ENCODE measurements at regions not wholly inside any gene's neighbourhood (a gene's known extent, or its start where the extent isn't known, plus 50 kb on each side); places are given as distances from the start of the nearest gene placed in this dataset.

GRCh38 chr5:159758189-159758588, 158.1 kb upstream of the ADRA1B start:
- Histone ChIP-seq H3K4me1 (replicated peaks) (peaks cover 2% of the 10 kb centered on the region), H3K9me3 (replicated peaks) (no peaks in the 10 kb centered on the region), H3K27ac (no peak overlapping the region), H3K4me3 (no peak overlapping the region), H3K36me3 (no peaks in the 10 kb centered on the region), H3K27me3 (replicated peaks) (no peaks in the 10 kb centered on the region)
- DNase-seq (ENCODE audit: low read depth in 1 of 2, low spot score in 2 of 2): peak in 1 of 2 experiments; percentile 8

- Histone ChIP-seq H3K4me3 (no peak overlapping the region), H3K9me3 (replicated peaks) (no peaks in the 10 kb centered on the region), H3K4me1 (replicated peaks) (peaks cover 18% of the 10 kb centered on the region), H3K36me3 (no peaks in the 10 kb centered on the region), H3K27ac (no peak overlapping the region), H3K27me3 (replicated peaks) (no peaks in the 10 kb centered on the region)
- no peak for DNase-seq (ENCODE audit: low read depth in 1 of 2, low spot score in 2 of 2)
These were observed 156.4 kb upstream of the ADRA1B start for GRCh38 chr5:159759791-159760290.

- H3K27ac ChIP-seq: no peak overlapping the region
- no peaks in the 10 kb centered on the region for H3K27me3 ChIP-seq (replicated peaks)
- no peaks in the 10 kb centered on the region for H3K9me3 ChIP-seq (replicated peaks)
- DNase-seq (ENCODE audit: low read depth in 1 of 2, low spot score in 2 of 2): peak in 1 of 2 experiments; percentile 10
- no peaks in the 10 kb centered on the region for H3K36me3 ChIP-seq
- H3K4me3 ChIP-seq: no peak overlapping the region
- H3K4me1 ChIP-seq (replicated peaks): peaks cover 23% of the 10 kb centered on the region
These were observed 153.4 kb upstream of the ADRA1B start for GRCh38 chr5:159762921-159763320.

DNA sequence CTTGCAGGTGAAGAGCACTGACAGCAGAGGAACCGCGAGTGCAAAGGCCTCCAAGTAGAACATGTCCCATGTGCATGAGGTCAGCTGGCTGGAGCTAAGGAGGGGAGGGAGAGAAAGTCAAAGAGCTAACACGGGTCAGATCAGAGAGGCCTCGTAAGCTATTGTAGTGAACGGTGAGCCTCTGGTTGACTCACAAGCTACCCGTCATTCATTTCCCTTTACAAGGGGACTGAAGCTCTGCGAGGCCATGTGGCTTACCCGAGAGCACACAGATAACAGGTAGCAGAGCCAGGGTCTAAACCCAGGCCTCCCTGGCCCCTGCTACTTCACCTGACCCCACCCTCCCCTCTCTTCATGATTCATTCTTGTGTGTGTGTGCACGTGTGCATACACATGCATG, 152.7 kb upstream of the ADRA1B start:
- H3K36me3 ChIP-seq: no peaks in the 10 kb centered on the region
- H3K9me3 ChIP-seq (replicated peaks): no peaks in the 10 kb centered on the region
- no peak overlapping the region for H3K4me3 ChIP-seq
- peak; percentile 47 to 55 for DNase-seq (ENCODE audit: low read depth in 1 of 2, low spot score in 2 of 2)
- H3K27ac ChIP-seq: peak overlapping the region; percentile 79
- no peaks in the 10 kb centered on the region for H3K27me3 ChIP-seq (replicated peaks)
- peaks cover 27% of the 10 kb centered on the region for H3K4me1 ChIP-seq (replicated peaks)

DNA sequence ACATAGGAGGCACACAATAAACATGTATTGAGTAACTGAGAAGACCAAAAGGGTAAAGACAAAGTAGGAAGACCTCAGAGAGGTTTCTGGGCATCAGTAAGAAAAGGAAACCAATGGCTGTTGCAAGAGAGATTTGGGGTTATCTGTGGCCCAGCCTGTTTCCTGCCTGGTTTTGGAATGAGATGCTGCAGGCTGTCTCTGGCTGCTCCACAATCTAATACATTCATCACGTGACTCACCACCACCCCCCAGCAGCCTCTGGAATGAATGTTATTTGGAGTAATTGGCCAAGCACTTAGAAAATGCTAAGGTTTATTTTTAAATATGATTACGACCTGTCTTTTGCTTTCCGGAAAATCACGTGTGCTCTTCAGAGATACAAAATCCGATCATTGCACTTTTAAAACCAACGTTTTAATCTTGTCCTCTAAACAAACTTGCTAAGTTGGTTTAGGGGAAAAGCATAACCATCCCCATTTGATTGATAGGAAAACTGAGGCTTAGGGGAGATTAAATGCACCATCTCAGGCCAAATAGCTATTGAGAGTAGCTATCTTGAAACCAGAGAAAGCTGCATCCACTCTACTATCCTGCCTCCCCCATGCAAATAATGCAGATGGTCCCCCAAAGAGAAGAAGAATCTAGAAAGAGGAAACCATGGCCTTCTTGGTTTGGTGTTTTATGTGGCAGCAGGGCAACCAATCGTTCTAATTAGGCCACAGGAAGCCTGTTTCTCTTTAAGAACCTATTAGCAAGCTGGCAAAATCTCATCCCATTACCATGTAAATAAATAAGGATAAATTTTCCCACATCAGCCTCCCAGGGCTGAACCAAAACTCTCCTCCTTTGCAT, 151.8 kb upstream of the ADRA1B start:
- Histone ChIP-seq H3K4me3 (no peak overlapping the region), H3K9me3 (replicated peaks) (no peaks in the 10 kb centered on the region), H3K36me3 (no peaks in the 10 kb centered on the region), H3K27ac (peak overlapping the region; percentile 79), H3K27me3 (replicated peaks) (no peaks in the 10 kb centered on the region), H3K4me1 (replicated peaks) (peaks cover 32% of the 10 kb centered on the region)
- DNase-seq (ENCODE audit: low read depth in 1 of 2, low spot score in 2 of 2): peak; percentile 93 to 94

- Histone ChIP-seq H3K27ac (peak overlapping the region; percentile 79), H3K4me1 (replicated peaks) (peaks cover 37% of the 10 kb centered on the region), H3K36me3 (no peaks in the 10 kb centered on the region), H3K27me3 (replicated peaks) (no peaks in the 10 kb centered on the region), H3K4me3 (no peak overlapping the region), H3K9me3 (replicated peaks) (no peaks in the 10 kb centered on the region)
- peak in 1 of 2 experiments; percentile 40 for DNase-seq (ENCODE audit: low read depth in 1 of 2, low spot score in 2 of 2)
These were observed 151.2 kb upstream of the ADRA1B start for GRCh38 chr5:159765135-159765433.

DNA sequence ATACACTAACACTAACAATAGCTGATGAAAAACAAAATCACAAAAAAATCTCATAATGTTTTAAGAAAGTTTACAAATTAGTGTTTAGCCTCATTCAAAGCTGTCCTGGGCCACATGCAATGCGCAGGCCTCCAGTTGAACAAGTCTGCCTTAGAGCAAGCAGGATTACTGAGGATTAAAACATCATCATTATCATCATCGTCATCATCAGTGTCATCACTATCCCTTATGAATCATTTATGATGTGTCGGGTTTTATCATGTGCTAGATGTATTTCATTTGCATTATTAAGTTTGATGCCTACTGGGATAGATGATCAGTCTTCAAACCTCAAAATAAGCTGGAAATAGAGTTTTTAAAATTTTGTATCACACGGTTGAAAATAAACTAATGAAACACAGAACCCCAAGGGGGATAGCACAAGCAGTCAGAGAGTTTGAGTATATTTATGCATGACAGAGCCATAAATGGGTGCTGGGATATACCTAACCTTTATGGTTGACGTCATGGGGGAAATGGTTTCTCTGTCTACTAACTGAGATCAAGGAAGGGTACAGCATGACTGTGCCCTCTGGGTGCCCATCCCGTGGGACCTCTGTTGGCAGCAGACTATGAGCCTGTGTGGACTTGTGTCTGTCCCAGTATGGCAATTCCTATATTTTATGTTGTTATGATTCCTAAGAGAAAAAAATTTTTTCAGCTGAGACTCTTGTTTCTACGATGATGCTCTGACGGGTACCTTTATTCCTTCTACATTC, 150.3 kb upstream of the ADRA1B start:
- Histone ChIP-seq H3K9me3 (replicated peaks) (no peaks in the 10 kb centered on the region), H3K36me3 (no peaks in the 10 kb centered on the region), H3K4me1 (replicated peaks) (peaks cover 40% of the 10 kb centered on the region), H3K27me3 (replicated peaks) (no peaks in the 10 kb centered on the region), H3K27ac (no peak overlapping the region), H3K4me3 (no peak overlapping the region)
- peak in 1 of 2 experiments; percentile 28 for DNase-seq (ENCODE audit: low read depth in 1 of 2, low spot score in 2 of 2)

- peaks cover 45% of the 10 kb centered on the region for H3K4me1 ChIP-seq (replicated peaks)
- H3K27ac ChIP-seq: no peak overlapping the region
- no peaks in the 10 kb centered on the region for H3K36me3 ChIP-seq
- no peaks in the 10 kb centered on the region for H3K9me3 ChIP-seq (replicated peaks)
- no peak for DNase-seq (ENCODE audit: low read depth in 1 of 2, low spot score in 2 of 2)
- H3K4me3 ChIP-seq: no peak overlapping the region
- no peaks in the 10 kb centered on the region for H3K27me3 ChIP-seq (replicated peaks)
These were observed 148.0 kb upstream of the ADRA1B start for GRCh38 chr5:159768243-159768642.

DNA sequence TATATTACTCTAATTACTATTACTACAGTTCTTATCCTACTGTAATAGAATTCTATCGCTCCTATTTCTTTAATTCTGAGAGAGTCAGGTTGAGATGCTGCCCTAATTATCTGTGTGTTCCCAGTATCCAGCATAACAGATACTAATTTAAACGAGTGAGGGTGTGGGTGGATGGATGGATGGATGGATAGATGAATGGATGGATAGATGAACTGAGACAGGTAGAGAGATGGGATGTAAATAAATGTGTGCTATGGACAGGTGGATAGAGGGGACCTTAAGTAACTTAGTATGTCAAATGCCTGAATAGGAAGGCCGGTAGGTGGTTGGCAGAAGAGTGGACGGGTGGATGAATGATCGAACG, 143.6 kb upstream of the ADRA1B start:
- Histone ChIP-seq H3K4me1 (replicated peaks) (peaks cover 29% of the 10 kb centered on the region), H3K27ac (peak overlapping the region; percentile 68; the same call in 1 of the 2 replicates), H3K4me3 (peak overlapping the region; percentile 35), H3K9me3 (replicated peaks) (no peaks in the 10 kb centered on the region), H3K27me3 (replicated peaks) (no peaks in the 10 kb centered on the region), H3K36me3 (no peaks in the 10 kb centered on the region)
- no peak for DNase-seq (ENCODE audit: low read depth in 1 of 2, low spot score in 2 of 2)

DNA sequence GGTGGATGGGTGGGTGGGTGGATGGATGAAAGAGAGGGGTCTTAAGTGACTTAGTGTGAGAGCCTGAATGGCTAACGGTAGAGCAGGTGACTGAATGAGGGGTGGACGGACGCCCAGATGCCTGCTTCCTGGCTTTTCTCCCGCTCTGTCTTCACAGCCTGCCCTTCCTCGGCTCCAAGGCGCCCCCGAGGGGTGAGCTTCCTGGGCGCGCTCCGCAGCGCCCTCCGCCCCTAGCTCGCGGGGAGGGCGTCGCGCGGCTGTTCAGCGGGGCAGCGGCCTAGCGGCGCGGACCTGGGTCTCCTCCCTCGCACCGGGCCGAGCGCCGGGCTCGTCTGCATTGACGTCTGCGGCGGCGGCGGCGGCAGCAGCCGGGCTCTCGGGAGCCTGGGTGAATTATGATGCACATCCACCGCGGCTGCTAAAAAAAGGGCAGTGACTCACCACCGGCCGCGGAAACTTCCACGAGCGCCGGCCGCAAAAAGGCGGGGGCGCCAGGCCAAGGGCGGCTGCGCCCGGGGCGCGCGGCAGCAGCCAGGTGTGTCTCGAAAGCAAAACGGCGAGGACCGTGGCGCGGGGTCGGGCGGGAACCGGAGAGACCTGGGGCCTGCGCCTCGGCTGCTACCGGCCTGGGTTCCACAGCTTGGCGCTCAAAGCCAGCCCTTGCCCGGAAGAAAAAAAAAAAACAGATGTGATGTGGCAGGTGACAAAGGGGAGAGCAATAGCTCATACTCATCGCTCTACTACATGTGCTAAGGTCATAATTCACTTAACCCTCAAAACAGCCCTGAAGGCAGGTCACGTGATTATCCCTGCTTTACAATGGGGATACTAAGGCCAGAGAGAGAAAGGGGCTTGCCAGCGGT, 143.0 kb upstream of the ADRA1B start:
- Histone ChIP-seq H3K9me3 (replicated peaks) (no peaks in the 10 kb centered on the region), H3K27ac (peak overlapping the region; percentile 68), H3K4me1 (replicated peaks) (peaks cover 26% of the 10 kb centered on the region), H3K27me3 (replicated peaks) (no peaks in the 10 kb centered on the region), H3K4me3 (peak overlapping the region; percentile 35), H3K36me3 (no peaks in the 10 kb centered on the region)
- DNase-seq (ENCODE audit: low read depth in 1 of 2, low spot score in 2 of 2): peak; percentile 89 to 92

DNA sequence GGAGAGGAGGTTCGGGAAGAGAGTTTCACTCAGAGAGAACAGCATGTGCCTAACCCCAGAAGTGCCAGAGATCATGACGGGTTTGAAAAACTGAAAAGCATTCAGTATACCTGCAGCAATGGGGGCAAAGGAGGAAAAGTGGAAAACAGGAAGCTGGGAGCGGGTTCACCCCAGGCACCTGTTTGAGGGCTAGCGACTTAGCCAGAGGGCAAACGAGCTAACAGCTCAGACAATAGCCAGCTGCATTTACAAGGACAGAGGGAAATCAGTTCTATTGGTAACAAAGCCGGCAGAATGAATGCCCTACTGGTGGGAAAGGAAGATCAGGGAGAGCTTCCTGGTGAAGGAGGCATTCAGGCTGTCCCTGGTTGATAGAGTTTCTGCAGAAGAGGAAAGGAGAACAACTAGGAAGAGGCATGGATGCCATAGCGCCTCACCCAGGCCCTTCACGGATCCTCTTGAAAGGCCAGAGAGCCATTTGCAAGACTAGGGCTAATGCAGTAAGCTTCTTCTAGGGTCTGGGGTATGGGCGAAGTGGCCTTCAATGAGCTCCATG, 141.7 kb upstream of the ADRA1B start:
- Histone ChIP-seq H3K36me3 (no peaks in the 10 kb centered on the region), H3K9me3 (replicated peaks) (no peaks in the 10 kb centered on the region), H3K27ac (no peak overlapping the region), H3K27me3 (replicated peaks) (no peaks in the 10 kb centered on the region), H3K4me3 (no peak overlapping the region), H3K4me1 (replicated peaks) (peaks cover 34% of the 10 kb centered on the region)
- DNase-seq (ENCODE audit: low read depth in 1 of 2, low spot score in 2 of 2): no peak

- Histone ChIP-seq H3K27ac (no peak overlapping the region), H3K27me3 (replicated peaks) (no peaks in the 10 kb centered on the region), H3K4me3 (no peak overlapping the region), H3K36me3 (no peaks in the 10 kb centered on the region), H3K4me1 (replicated peaks) (peaks cover 37% of the 10 kb centered on the region), H3K9me3 (replicated peaks) (no peaks in the 10 kb centered on the region)
- DNase-seq (ENCODE audit: low read depth in 1 of 2, low spot score in 2 of 2): no peak
These were observed 140.4 kb upstream of the ADRA1B start for GRCh38 chr5:159775890-159776289.

DNA sequence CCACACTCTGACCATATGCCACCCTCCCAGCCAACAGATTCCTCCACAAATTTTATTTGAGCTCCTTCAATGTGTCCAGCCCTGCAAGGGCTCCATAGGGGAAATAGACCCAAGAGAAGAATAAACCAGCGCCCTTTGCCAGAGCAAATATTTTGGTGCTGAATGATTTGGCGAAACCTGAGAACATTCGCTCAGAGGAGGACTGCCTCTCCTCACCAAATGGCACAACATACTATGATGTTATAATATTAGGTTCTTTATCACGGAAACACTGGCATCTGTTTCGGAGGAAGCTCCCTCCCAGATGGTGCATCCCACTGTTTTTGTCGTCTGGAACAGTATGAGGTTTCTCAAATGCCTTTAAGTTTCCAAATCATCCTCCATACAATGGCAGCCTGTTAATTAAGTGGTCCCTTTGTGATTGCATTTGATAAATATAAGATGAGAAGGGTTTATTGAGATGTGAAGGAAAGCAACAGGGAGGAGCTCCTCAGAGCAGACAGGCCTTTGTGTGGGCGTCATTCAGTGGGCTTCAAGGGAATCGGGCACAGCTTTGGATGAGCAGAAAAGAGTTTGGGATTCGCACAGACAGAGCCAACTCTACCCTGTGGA, 139.1 kb upstream of the ADRA1B start:
- Histone ChIP-seq H3K4me1 (replicated peaks) (peaks cover 37% of the 10 kb centered on the region), H3K9me3 (replicated peaks) (no peaks in the 10 kb centered on the region), H3K27ac (no peak overlapping the region), H3K4me3 (no peak overlapping the region), H3K27me3 (replicated peaks) (no peaks in the 10 kb centered on the region), H3K36me3 (no peaks in the 10 kb centered on the region)
- DNase-seq (ENCODE audit: low read depth in 1 of 2, low spot score in 2 of 2): no peak

Data from SJSA1 (cell line).